GM18870 (cell line): ENCODE measurements at regions not wholly inside any gene's neighbourhood (a gene's known extent, or its start where the extent isn't known, plus 50 kb on each side); places are given as distances from the start of the nearest gene placed in this dataset.
"Not testable (repeated sequence)": the region's sequence is repeated elsewhere in the genome, so short reads cannot be mapped to it uniquely, and the experiment has no call there.

ENCODE experiments used
- ATAC-seq: cut with Tn5 transposase; IDR thresholded peaks from one replicate; pipeline ENCODE4 v1.9.1; 2021; ENCODE audit warnings: moderate library complexity; ENCODE audit not compliant: unreplicated experiment

DNA sequence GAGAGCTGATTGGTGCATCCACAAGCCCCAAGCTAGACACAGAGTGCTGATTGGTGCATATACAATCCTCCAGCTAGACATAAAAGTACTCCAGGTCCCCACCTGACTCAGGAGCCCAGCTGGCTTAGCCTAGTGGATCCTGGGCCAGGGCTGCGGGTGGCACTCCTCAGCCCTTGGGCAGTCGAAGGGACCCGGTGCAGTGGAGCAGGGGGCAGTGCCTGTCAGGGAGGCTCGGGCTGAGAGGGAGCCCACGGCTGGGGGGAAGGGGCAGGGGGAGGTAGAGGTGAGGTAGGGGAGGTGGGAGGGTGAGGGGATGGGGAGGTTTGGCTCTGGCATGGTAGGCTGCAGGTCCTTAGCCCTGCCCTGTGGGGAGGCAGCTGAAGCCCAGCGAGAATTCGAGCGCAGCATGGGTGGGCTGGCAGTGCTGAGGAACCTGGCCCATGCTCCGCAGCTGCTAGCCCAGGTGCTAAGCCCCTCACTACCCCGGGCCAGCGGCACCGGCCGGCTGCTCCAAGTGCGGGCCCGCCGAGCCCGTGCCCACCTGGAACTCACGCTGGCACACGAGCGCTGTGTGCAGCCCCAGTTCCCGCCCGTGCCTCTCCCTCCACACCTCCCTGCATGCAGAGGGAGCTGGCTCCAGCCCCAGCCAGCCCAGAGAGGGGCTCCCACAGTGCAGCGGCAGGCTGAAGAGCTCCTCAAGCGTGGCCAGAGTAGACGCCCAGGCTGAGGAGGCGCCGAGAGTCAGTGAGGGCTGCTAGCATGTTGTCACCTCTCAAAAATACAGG, 742.8 kb downstream of the FAM181B start:
- ATAC-seq, result no peak

DNA sequence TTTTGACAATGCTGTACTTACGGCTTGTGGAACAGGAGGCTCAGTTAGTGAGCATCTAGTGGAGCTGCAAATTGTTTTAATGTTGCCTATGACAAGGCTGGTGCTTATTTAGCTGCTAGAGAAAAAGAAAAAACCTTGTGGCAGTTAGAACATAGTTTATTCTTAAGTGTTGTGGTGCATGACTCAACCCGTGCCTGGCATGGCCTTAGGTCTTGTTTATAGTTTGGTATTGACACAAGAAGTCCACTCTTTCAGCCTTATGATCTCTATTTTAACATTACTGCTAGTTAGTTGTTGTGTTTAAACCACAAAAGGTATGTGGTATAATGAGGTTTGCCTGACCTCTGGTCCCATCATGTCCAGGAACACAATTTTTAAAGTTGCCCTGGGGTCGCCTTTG, 744.6 kb downstream of the FAM181B start:
- no peak for ATAC-seq

DNA sequence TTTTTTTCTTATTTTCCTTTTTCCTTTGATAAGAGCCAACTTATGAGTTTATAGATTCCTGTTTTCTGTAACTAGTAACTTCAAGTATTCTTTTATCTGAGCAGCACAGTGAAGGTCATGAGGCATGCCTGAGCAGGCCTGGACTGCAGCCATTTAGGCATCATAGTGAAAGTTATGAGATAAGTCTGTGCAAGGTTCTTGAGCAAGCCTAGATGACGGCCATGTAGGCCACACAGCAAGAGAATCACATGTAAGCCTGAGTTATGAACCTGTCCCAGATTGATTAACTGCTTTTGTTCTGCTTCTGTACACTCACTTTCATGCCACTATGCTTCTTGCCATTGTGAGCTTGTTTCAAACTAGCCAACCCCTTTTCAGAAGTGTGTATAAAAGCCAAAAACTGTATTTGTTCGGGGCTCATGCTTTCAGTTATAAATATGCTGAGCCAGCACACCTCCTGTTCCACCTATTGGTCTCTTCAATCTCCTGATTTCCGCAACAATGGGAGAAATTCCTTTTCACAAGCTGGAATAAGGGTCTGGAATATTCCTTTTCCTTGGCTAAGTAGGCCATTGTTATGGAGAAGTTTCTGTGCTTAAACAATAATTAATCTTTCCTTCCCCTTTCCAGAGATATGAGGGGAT, 745.7 kb downstream of the FAM181B start:
- ATAC-seq, result peak; percentile 79

DNA sequence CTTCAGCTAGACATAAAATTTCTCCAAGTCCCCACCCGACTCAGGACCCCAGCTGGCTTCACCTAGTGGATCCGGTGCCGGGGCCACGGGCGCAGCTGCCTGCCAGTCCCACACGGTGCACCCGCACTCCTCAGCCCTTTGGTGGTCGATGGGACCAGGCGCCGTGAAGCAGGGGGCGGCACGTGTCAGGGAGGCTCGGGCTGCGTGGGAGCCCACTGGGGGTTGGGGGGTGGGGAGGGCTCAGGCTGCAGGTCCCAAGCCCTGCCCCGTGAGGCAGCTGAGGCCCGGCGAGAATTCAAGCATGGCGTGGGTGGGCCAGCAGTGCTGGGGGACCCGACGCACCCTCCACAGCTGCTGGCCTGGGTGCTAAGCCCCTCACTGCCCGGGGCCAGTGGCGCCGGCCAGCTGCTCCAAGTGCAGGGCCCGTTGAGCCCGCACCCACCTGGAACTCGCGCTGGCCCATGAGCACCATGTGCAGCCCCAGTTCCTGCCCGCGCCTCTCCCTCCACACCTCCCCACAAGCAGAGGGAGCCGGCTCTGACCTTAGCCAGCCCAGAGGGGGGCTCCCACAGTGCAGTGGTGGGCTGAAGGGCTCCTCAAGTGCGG, 747.0 kb downstream of the FAM181B start:
- no peak for ATAC-seq

DNA sequence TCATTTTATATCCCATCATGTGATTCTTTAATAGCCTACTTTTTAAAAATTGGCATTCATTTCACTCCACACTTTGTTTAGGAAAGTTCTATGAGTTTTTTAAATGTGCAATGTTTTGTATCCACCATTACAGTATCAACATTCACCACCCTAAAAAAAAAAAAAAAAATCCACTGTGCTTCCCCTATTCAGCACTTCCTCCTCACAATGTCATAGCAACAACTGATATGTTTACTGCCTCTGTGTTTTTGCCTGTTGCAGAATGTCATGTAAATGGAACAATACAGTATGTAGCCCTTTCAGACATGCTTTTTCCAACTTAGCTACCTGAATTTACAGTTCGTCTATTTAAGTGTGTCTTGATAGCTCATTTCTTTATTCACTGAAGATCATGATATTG, 754.2 kb downstream of the FAM181B start:
- ATAC-seq, result no peak

DNA sequence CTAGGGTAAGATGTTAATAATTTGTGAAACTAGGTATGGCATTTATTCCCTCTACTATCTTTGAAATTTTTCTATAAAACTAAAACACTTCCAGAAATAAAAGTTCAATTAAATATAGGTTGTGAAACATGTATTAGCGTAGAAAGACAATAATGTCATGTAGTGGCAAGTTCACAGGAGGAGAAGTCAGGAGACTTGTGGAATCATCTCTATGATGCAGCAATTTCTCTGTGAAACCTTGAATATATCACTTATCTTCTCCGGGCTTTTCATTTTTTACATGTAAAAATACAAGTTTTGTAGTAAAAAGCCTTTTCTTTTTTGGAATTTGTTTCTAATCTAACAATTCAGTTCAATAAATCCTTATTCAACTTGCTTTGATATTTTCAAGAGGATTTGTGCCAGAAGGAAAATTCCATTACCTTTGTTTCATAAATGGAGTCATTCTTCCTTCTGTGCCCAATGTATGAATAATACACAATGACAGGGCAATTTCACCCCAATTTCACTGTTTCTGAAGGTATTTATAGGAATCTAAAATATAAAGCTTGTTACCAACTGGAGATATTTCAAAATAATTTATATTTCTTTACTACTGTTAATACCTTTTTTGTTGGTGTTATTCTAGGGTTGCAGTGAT, 758.3 kb downstream of the FAM181B start:
- ATAC-seq, result no peak

DNA sequence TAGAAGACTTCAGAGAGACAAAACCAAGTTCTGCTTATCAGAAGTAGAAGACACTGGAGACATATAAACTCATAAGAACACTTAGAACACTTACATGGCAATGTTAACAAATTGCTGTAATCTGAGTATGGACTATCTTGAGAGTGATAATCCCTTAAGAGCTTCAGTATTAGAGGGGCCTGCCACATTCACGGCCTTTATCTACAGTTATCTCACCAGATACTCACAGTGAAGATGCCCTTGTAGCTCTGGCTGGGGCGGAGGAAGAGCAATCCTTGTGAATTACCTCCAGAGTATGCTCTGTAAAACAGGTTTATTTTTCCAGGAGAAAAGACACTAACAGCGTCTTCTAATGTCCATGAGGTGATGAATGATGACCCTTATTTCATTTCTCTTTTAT, 762.8 kb downstream of the FAM181B start:
- ATAC-seq, result no peak

DNA sequence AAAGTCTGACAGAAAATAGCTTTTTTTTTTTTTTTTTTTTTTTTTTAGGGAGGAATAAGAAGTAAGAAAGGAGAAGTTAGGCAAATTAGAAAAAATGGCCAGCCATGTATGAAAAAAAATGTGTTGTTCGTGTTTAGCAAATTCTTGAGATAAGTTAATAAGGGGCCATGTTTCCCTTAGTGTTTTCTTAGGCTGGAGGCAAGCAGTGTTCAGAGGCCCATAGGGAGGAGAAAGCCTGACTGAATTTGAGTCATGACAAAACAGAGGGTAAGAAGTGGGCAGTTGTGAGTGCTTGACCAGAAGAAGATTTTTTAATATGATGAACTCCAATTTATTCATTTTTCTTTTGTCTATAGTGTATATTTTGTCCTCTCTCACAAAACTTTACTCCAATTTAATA, 766.4 kb downstream of the FAM181B start:
- ATAC-seq, result no peak

DNA sequence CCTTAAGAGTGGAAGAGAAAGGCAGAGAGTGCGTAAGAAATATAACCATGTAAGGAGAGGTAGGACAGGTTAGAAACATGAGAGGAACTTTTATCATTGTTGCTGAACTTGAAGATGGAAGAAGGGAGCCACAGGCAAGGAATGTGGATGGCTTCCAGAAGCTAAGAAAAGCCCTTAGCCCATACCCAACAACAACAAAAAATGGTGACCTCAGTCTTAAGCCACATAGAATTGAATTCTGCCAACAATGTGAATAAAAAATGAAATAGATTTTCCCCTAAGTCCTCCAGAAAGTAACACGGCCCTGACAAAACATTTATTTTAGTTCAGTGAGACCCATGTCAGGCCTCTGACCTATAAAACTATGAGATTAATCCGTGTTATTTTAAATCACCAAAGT, 767.3 kb downstream of the FAM181B start:
- ATAC-seq, result no peak

DNA sequence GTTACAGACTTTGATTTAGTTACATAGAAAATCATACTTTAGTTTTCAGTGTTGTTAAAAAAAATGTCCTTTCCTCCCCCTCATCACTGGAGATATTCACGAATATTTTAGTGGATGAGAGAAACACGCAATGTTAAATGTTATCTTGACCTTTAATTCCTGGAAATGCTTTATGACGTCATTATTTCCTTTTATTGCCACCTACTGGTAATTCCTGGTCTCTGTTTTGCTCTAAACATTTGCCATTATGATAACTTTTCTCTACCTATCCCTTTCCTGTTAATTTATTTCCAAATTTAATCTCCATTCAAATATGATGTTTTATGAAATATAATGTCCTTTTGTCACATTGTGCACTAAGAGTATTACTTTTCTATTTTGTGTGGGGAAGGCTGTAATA, 770.6 kb downstream of the FAM181B start:
- ATAC-seq, result peak; percentile 54

DNA sequence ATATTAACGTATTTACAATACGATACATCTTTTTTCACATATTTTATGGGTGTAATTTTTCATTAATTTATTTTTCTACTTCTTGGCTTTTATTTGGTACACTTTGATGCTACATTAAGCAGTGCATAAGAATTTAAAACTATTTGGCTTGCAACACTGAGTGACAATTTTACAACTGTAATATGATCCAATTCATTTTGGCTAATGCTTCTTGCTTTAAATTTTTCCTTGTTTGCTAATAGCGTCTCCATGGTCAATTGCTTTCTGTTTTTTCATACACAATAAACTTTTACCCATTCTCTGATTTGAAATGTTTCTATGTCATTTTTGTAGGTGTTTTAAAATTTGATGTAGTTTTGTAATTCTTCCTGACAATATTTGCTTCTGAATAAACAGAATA, 773.2 kb downstream of the FAM181B start:
- ATAC-seq, result no peak

DNA sequence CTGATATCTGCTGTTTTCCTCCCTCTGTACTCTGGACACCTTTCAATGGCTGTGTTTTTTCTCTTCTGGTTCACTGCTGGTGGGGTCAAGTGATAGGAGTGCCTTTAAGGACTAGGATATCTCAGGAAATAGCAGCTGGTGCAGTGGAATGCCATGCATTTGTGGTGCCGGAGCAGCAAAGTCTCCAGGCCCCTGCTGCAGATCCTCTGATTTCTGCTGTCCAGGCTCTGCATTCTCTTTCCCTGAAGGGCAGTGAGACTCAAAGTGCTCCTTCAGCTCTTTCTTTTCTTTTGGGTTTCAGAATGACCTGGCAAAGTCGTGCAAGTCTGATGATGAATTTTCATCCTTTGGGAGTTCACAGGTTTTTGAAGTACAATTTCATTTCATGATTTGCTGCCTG, 774.3 kb downstream of the FAM181B start:
- ATAC-seq, result no peak

DNA sequence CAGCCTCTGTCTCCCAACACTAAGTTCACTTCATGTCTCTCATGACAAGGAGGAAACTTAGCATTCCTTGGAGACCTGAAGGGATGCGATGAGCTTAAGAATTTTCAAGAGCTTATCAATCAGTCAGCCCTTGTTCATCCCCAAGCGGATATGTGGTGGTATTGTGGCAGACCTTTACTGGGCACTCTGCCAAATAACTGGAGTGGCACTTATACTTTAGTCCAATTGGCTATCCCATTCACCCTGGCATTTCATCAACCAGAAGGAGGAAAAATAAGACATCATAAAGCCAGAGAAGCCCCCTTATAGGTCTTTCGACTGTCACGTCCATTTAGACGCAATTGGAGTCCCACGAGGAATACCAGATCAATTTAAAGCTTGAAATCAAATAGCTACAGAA, 779.4 kb downstream of the FAM181B start:
- ATAC-seq, result not testable (repeated sequence)

DNA sequence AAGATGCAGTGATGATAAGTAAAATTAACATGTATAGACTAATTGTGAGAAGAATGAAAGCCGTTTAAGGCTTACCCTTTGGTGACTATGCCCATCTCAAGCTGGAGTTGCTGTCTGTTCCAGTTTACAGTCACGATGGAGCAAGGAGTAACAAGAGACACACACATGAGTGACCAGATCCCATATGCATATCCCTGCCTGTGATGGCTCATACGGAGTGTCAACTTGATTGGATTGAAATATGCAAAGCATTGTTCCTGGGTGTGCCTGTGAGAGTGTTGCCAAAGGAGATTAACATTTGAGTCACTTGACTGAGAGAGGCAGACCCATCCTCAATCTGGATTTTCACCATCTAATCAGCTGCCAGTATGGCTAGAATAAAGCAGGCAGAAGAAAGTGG, 786.8 kb downstream of the FAM181B start:
- ATAC-seq, result no peak

DNA sequence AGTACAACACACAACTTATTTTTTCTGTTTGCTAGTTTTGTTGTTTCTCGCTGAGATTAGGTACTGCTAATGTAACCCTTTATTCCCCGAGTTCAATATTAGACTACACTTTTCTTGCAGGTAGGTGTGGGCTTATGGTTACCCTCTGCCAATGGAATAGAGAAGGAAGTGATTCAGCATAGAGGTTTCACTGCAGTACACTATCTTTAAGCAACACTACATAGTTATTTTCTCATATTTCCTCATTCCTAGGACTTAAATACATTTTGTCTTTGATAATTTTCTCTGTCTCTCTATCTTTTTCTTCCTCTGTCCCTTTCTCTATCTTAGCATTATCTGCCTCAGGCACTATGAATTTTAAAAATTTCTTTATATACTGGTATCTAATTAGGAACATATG, 791.0 kb downstream of the FAM181B start:
- no peak for ATAC-seq

DNA sequence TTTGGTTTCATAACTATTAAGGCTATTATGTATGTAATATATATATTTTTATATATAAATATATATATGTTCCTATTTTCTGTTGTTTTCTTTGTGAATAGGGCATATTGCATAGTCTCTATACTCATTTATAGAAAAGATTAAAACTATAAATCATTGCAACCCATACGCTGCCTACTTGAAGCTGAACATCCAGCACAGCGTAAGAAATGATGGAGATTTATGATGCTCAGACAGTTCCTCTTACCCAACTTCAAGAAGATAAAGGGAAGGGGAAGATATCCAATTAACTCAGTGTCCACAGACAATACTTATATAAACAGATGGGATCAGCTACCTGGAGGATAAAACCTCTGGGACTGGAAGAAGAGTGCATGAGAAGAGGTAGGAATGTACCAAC, 791.7 kb downstream of the FAM181B start:
- ATAC-seq, result no peak

DNA sequence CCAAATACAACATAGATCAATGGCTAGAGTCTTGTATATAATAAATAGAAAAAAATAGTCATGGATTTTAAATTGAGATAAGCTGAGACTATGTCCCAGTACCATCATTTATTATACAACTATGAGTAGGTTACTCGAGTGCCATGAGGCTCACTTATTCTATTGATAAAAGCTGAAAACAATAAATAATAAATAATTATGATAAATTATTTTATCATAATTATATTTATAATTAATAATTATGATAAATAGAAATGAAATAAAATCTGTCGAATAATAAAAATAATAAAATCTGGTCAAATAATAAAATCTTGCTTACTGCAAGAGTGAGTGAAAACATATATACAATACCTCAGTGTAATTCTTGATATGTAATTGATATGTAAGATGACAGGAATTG, 801.4 kb downstream of the FAM181B start:
- ATAC-seq, result no peak

DNA sequence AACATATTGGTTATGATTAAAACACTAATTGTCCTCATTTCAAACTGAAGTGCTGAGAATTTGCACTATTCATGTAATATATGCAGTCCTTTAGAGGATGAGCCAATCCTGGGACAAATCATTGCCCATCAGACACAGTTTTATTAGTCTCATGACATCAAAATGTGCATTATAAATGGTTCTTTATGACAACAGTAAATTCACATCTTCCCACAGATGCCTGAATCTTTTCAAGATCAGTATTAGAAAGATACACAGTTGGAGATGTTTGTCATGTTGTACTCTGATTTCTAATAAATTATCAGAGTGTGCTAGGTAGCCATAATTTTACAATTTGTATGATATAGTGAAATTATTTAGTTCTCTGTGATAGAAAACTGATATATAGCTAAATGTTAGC, 813.5 kb downstream of the FAM181B start:
- no peak for ATAC-seq

DNA sequence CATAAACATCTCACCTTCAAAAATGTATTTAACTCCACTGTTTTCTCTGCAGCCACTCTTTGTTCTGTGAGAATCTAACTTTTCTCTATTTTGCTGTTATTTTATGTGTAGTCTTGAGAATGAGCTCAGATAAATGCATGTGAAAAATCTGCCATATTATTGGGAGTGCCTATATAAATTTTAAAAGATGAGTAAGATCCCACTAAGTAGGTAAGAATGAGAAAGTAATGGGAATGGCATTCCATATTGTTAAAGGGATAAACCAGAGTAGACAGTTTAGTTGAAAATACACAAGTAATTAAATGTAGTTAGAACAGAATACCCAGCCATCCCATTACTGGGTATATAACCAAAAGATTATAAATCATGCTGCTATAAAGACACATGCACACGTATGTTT, 817.2 kb downstream of the FAM181B start:
- ATAC-seq, result no peak

DNA sequence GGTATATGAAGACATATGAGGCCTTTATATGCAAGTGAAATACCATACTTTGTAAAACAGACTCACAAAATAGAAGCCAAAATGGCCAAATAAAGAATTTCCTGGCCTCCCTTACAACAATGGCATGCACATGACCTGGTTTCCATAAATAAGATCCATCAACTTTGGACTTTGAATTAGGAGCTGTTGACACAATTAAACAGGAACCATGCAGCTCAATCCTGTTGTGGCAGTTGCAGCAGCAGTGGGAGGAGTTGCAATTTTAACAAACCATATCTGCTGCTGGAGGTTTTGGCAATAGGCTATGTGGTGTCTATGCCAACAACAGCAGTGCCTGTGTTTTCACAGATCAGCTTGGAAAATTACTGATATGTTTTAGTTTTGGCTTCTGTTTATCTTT, 818.6 kb downstream of the FAM181B start:
- ATAC-seq, result no peak

DNA sequence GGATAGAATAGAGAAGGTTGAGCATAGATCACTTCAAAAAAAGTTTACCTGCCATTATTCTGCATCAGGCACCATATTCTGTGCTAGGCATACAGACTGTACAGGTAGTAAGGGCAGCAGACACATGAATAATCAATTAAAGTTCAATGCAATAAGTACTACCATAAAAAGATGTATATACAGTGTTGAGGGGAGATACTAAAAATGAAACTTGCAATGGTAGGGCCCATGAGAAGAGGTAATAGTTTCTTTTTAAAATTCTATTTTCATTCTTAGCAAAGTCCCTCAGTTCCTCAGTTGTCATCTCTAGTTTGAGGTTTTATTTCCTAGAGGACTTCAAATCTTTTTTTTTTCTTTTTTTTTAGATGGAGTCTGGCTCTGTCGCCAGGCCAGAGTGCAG, 819.9 kb downstream of the FAM181B start:
- no peak for ATAC-seq

DNA sequence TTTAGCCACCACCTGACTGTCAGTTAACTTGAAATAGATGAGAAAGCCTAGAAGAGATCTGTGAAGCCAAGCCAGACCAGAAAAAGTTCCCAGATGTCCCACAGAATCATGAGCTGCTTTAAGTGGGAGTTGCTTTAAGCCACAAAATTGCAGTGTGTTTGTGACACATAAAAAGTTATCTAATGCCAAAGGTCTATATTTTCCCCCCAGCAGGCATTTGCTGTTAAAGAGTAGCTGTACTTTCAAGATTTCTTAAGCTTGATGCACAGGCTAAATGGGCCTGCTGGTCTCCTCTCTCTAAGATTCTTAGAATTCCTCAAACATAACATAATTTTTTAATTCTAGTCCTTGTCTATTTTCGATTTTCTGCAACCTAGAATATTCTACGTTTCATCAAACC, 825.7 kb downstream of the FAM181B start:
- ATAC-seq, result no peak
